Activated CD8-positive, alpha-beta T cell treated with anti-CD3 and anti-CD28 coated beads, Interleukin-2, amount 10 ng/mL, durations not matched to agents 7 days and 5 days (primary cell): ENCODE measurements at regions not wholly inside any gene's neighbourhood (a gene's known extent, or its start where the extent isn't known, plus 50 kb on each side); places are given as distances from the start of the nearest gene placed in this dataset.

Experiments
- ATAC-seq: fragments of 150-1000 bp; cut with Tn5 transposase; one replicate; pipeline ENCODE4 v1.10.0; 2021; ENCODE audit warnings: moderate library complexity
- CTCF ChIA-PET: fragments of 350-600 bp; sonication (Branson Sonifier 250); formaldehyde crosslinking; loops from one replicate; lab custom pipeline; 2021; ENCODE audit warnings: antibody characterized with exemption; lab: Charles Lee
- POLR2A ChIA-PET: fragments of 350-600 bp; sonication (Branson Sonifier 250); formaldehyde crosslinking; loops from one replicate; lab custom pipeline; 2021; ENCODE audit warnings: antibody characterized with exemption; lab: Charles Lee
- DNase-seq: peaks from one replicate; pipeline ENCODE4 v3.0.0-alpha.2; 2020
- H3K27ac Mint-ChIP-seq: one replicate; pipeline ENCODE4 v1.8.0; 2021; ENCODE audit warnings: mild to moderate bottlenecking, mixed read lengths
- H3K27me3 Mint-ChIP-seq: one replicate; pipeline ENCODE4 v1.8.0; 2021; ENCODE audit warnings: low read depth, mixed read lengths
- H3K36me3 Mint-ChIP-seq: one replicate; pipeline ENCODE4 v1.8.0; 2021; ENCODE audit warnings: low read depth, mixed read lengths
- H3K4me1 Mint-ChIP-seq: one replicate; pipeline ENCODE4 v1.8.0; 2021; ENCODE audit warnings: low read depth, mixed read lengths
- H3K4me3 Mint-ChIP-seq: one replicate; pipeline ENCODE4 v1.8.0; 2021; ENCODE audit warnings: mild to moderate bottlenecking, mixed read lengths
- H3K9me3 Mint-ChIP-seq: one replicate; pipeline ENCODE4 v1.8.0; 2022; ENCODE audit warnings: mixed read lengths; ENCODE audit not compliant: insufficient read depth

GRCh38 chr4:96228463-96228862, 388.6 kb downstream of the PDHA2 start:
- Mint-ChIP-seq H3K27ac (no peak overlapping the region), H3K36me3 (no peaks in the 10 kb centered on the region), H3K9me3 (peaks cover 3% of the 10 kb centered on the region), H3K27me3 (no peaks in the 10 kb centered on the region), H3K4me3 (no peak overlapping the region), H3K4me1 (no peaks in the 10 kb centered on the region)
- ATAC-seq, result no peak
- no peak for DNase-seq
- ChIA-PET POLR2A (no interaction called here), CTCF (no interaction called here)

- POLR2A ChIA-PET, result no interaction called here
- Mint-ChIP-seq H3K27ac (no peak overlapping the region), H3K4me1 (no peaks in the 10 kb centered on the region), H3K4me3 (no peak overlapping the region), H3K27me3 (no peaks in the 10 kb centered on the region), H3K9me3 (no peaks in the 10 kb centered on the region), H3K36me3 (no peaks in the 10 kb centered on the region)
- ATAC-seq (no peak), DNase-seq (no peak)
- CTCF ChIA-PET, result no interaction called here
Observed at GRCh38 chr4:96240041-96240440, 400.1 kb downstream of the PDHA2 start.

GRCh38 chr4:96241819-96242218, 401.9 kb downstream of the PDHA2 start:
- Mint-ChIP-seq H3K27ac (no peak overlapping the region), H3K4me3 (no peak overlapping the region), H3K27me3 (no peaks in the 10 kb centered on the region), H3K36me3 (no peaks in the 10 kb centered on the region), H3K9me3 (no peaks in the 10 kb centered on the region), H3K4me1 (no peaks in the 10 kb centered on the region)
- POLR2A ChIA-PET, result no interaction called here
- ATAC-seq (no peak), DNase-seq (no peak)
- CTCF ChIA-PET, result no interaction called here

GRCh38 chr4:96247096-96247495, 407.2 kb downstream of the PDHA2 start:
- no peak for ATAC-seq
- ChIA-PET POLR2A (no interaction called here), CTCF (no interaction called here)
- Mint-ChIP-seq H3K9me3 (no peaks in the 10 kb centered on the region), H3K4me1 (no peaks in the 10 kb centered on the region), H3K27me3 (no peaks in the 10 kb centered on the region), H3K27ac (no peak overlapping the region), H3K36me3 (no peaks in the 10 kb centered on the region), H3K4me3 (no peak overlapping the region)
- no peak for DNase-seq

- POLR2A ChIA-PET, result no interaction called here
- ATAC-seq (no peak), DNase-seq (no peak)
- Mint-ChIP-seq H3K27me3 (no peaks in the 10 kb centered on the region), H3K4me3 (no peak overlapping the region), H3K4me1 (no peaks in the 10 kb centered on the region), H3K9me3 (no peaks in the 10 kb centered on the region), H3K27ac (no peak overlapping the region), H3K36me3 (no peaks in the 10 kb centered on the region)
- CTCF ChIA-PET, result no interaction called here
Observed at GRCh38 chr4:96248225-96248624, 408.3 kb downstream of the PDHA2 start.

GRCh38 chr4:96260064-96260682, 420.3 kb downstream of the PDHA2 start:
- no peaks in the 10 kb centered on the region for H3K36me3 Mint-ChIP-seq
- no peak overlapping the region for H3K4me3 Mint-ChIP-seq
- no peaks in the 10 kb centered on the region for H3K4me1 Mint-ChIP-seq
- ATAC-seq (no peak), DNase-seq (no peak)
- H3K27ac Mint-ChIP-seq, result no peak overlapping the region
- POLR2A ChIA-PET, result no interaction called here
- no peaks in the 10 kb centered on the region for H3K9me3 Mint-ChIP-seq
- CTCF ChIA-PET, result no interaction called here
- no peaks in the 10 kb centered on the region for H3K27me3 Mint-ChIP-seq

GRCh38 chr4:96262057-96262456, 422.2 kb downstream of the PDHA2 start:
- ChIA-PET POLR2A (no interaction called here), CTCF (no interaction called here)
- DNase-seq (no peak), ATAC-seq (no peak)
- no peaks in the 10 kb centered on the region for H3K4me1 Mint-ChIP-seq
- H3K4me3 Mint-ChIP-seq, result no peak overlapping the region
- H3K27me3 Mint-ChIP-seq, result no peaks in the 10 kb centered on the region
- H3K27ac Mint-ChIP-seq, result no peak overlapping the region
- no peaks in the 10 kb centered on the region for H3K36me3 Mint-ChIP-seq
- H3K9me3 Mint-ChIP-seq, result no peaks in the 10 kb centered on the region

- H3K4me1 Mint-ChIP-seq, result no peaks in the 10 kb centered on the region
- CTCF ChIA-PET, result no interaction called here
- no peaks in the 10 kb centered on the region for H3K36me3 Mint-ChIP-seq
- no peak for ATAC-seq
- POLR2A ChIA-PET, result no interaction called here
- DNase-seq, result no peak
- H3K27me3 Mint-ChIP-seq, result no peaks in the 10 kb centered on the region
- no peak overlapping the region for H3K4me3 Mint-ChIP-seq
- H3K27ac Mint-ChIP-seq, result no peak overlapping the region
- H3K9me3 Mint-ChIP-seq, result no peaks in the 10 kb centered on the region
Observed at GRCh38 chr4:96263291-96263690, 423.4 kb downstream of the PDHA2 start.

GRCh38 chr4:96264941-96265463, 425.1 kb downstream of the PDHA2 start:
- H3K36me3 Mint-ChIP-seq, result no peaks in the 10 kb centered on the region
- no peak for ATAC-seq

GRCh38 chr4:96293806-96294205, 453.9 kb downstream of the PDHA2 start:
- Mint-ChIP-seq H3K4me3 (no peak overlapping the region), H3K36me3 (no peaks in the 10 kb centered on the region), H3K9me3 (no peaks in the 10 kb centered on the region), H3K27me3 (no peaks in the 10 kb centered on the region), H3K27ac (no peak overlapping the region), H3K4me1 (no peaks in the 10 kb centered on the region)
- DNase-seq (no peak), ATAC-seq (no peak)
- ChIA-PET CTCF (no interaction called here), POLR2A (no interaction called here)

More at GRCh38 chr4:96264941-96265463, 425.1 kb downstream of the PDHA2 start:
- POLR2A ChIA-PET, result no interaction called here
- H3K27me3 Mint-ChIP-seq, result no peaks in the 10 kb centered on the region
- CTCF ChIA-PET, result no interaction called here
- no peak overlapping the region for H3K27ac Mint-ChIP-seq
- no peak for DNase-seq
- no peaks in the 10 kb centered on the region for H3K9me3 Mint-ChIP-seq
- no peak overlapping the region for H3K4me3 Mint-ChIP-seq
- H3K4me1 Mint-ChIP-seq, result no peaks in the 10 kb centered on the region

GRCh38 chr4:96295143-96295741, 455.3 kb downstream of the PDHA2 start:
- H3K27ac Mint-ChIP-seq, result no peak overlapping the region
- H3K27me3 Mint-ChIP-seq, result no peaks in the 10 kb centered on the region
- H3K4me1 Mint-ChIP-seq, result no peaks in the 10 kb centered on the region
- ATAC-seq (no peak), DNase-seq (no peak)
- H3K36me3 Mint-ChIP-seq, result no peaks in the 10 kb centered on the region
- ChIA-PET POLR2A (no interaction called here), CTCF (no interaction called here)
- H3K9me3 Mint-ChIP-seq, result no peaks in the 10 kb centered on the region
- H3K4me3 Mint-ChIP-seq, result no peak overlapping the region

- Mint-ChIP-seq H3K27ac (no peak overlapping the region), H3K9me3 (no peaks in the 10 kb centered on the region), H3K36me3 (no peaks in the 10 kb centered on the region), H3K4me3 (no peak overlapping the region), H3K27me3 (no peaks in the 10 kb centered on the region), H3K4me1 (no peaks in the 10 kb centered on the region)
- no peak for ATAC-seq
- ChIA-PET CTCF (no interaction called here), POLR2A (no interaction called here)
- DNase-seq, result no peak
Observed at GRCh38 chr4:96301715-96302114, 461.8 kb downstream of the PDHA2 start.

- Mint-ChIP-seq H3K36me3 (no peaks in the 10 kb centered on the region), H3K27me3 (no peaks in the 10 kb centered on the region), H3K4me3 (no peak overlapping the region), H3K9me3 (no peaks in the 10 kb centered on the region), H3K27ac (no peak overlapping the region), H3K4me1 (no peaks in the 10 kb centered on the region)
- ChIA-PET CTCF (no interaction called here), POLR2A (no interaction called here)
- ATAC-seq (no peak), DNase-seq (no peak)
Observed at GRCh38 chr4:96305030-96305429, 465.1 kb downstream of the PDHA2 start.
